Stimulated activated CD8-positive, alpha-beta memory T cell treated with anti-CD3 and anti-CD28 coated beads, Interleukin-7, amount 100 ng/mL, for 24 hours (primary cell): ENCODE measurements at regions not wholly inside any gene's neighbourhood (a gene's known extent, or its start where the extent isn't known, plus 50 kb on each side); places are given as distances from the start of the nearest gene placed in this dataset.
"Not testable (repeated sequence)": the region's sequence is repeated elsewhere in the genome, so short reads cannot be mapped to it uniquely, and the experiment has no call there.

Experiments used
- DNase-seq: peaks from one replicate; pipeline ENCODE4 v3.0.0-alpha.2; 2020; ENCODE audit warnings: low read depth

GRCh38 chr2:57180042-57180567 lies 866.5 kb upstream of the VRK2 start:
- no peak for DNase-seq

GRCh38 chr2:57180678-57181077 lies 865.9 kb upstream of the VRK2 start:
- DNase-seq = no peak

GRCh38 chr2:57181315-57182038 lies 865.1 kb upstream of the VRK2 start:
- DNase-seq = no peak

GRCh38 chr2:57182916-57183315 lies 863.7 kb upstream of the VRK2 start:
- DNase-seq = no peak

- DNase-seq = no peak
Observed at GRCh38 chr2:57185568-57185967, 861.0 kb upstream of the VRK2 start.

- DNase-seq = no peak
Observed at GRCh38 chr2:57190007-57190406, 856.6 kb upstream of the VRK2 start.

- DNase-seq = no peak
Observed at GRCh38 chr2:57199663-57200062, 846.9 kb upstream of the VRK2 start.

GRCh38 chr2:57204364-57204763 lies 842.2 kb upstream of the VRK2 start:
- DNase-seq = no peak

- DNase-seq = no peak
Observed at GRCh38 chr2:57205241-57205640, 841.4 kb upstream of the VRK2 start.

- DNase-seq = no peak
Observed at GRCh38 chr2:57207191-57207590, 839.4 kb upstream of the VRK2 start.

- DNase-seq = no peak
Observed at GRCh38 chr2:57209799-57210198, 836.8 kb upstream of the VRK2 start.

GRCh38 chr2:57210855-57211254 lies 835.8 kb upstream of the VRK2 start:
- DNase-seq = no peak

GRCh38 chr2:57217013-57217412 lies 829.6 kb upstream of the VRK2 start:
- DNase-seq = no peak

- no peak for DNase-seq
Observed at GRCh38 chr2:57218206-57218605, 828.4 kb upstream of the VRK2 start.

GRCh38 chr2:57229706-57230105 lies 816.9 kb upstream of the VRK2 start:
- not testable (repeated sequence) for DNase-seq

- not testable (repeated sequence) for DNase-seq
Observed at GRCh38 chr2:57232341-57232740, 814.3 kb upstream of the VRK2 start.

GRCh38 chr2:57251495-57251894 lies 795.1 kb upstream of the VRK2 start:
- DNase-seq = not testable (repeated sequence)

GRCh38 chr2:57276408-57276807 lies 770.2 kb upstream of the VRK2 start:
- DNase-seq = not testable (repeated sequence)

GRCh38 chr2:57278451-57278850 lies 768.2 kb upstream of the VRK2 start:
- DNase-seq = no peak

GRCh38 chr2:57291209-57291608 lies 755.4 kb upstream of the VRK2 start:
- DNase-seq = no peak

- DNase-seq = no peak
Observed at GRCh38 chr2:57296795-57297517, 749.6 kb upstream of the VRK2 start.

GRCh38 chr2:57313678-57314077 lies 732.9 kb upstream of the VRK2 start:
- no peak for DNase-seq

- no peak for DNase-seq
Observed at GRCh38 chr2:57314682-57315081, 731.9 kb upstream of the VRK2 start.
